GM12878 (cell line): ENCODE measurements at regions not wholly inside any gene's neighbourhood (a gene's known extent, or its start where the extent isn't known, plus 50 kb on each side); places are given as distances from the start of the nearest gene placed in this dataset.

Experiments
- ATAC-seq: fragments of 200-7000 bp; cut with Tn5 transposase; 3 replicates; pipeline ENCODE4 v1.9.1; 2020; ENCODE audit warnings: mild to moderate bottlenecking, moderate library complexity
- BruUV-seq: library from RNA; stranded (reverse); fragments of 400-500 nt; replicated peaks from 2 replicates; lab custom pipeline; 2021; lab: Mats Ljungman, UMichigan
- CTCF ChIA-PET: fragments of 300-600 bp; sonication (Branson Sonifier 250); formaldehyde crosslinking; extraction: SDS; loops from one replicate; lab custom pipeline; 2021; ENCODE audit warnings: inconsistent platforms; lab: Yijun Ruan, JAX
- POLR2A ChIA-PET: fragments of 350-600 bp; formaldehyde crosslinking; extraction: SDS; loops from one replicate; lab custom pipeline; 2021; ENCODE audit warnings: inconsistent platforms; lab: Charles Lee
- RAD21 ChIA-PET: fragments of 300-600 bp; sonication (Branson Sonifier 250); formaldehyde crosslinking; loops from one replicate; lab custom pipeline; 2023; ENCODE audit warnings: antibody characterized with exemption; ENCODE audit not compliant: unreplicated experiment; lab: Charles Lee
- SMC1A ChIA-PET: fragments of 300-600 bp; sonication (Branson Sonifier 250); formaldehyde crosslinking; loops from one replicate; lab custom pipeline; 2023; ENCODE audit not compliant: unreplicated experiment, uncharacterized antibody; lab: Charles Lee
- DNase-seq: peaks from one replicate; pipeline ENCODE4 v3.0.0-alpha.2; 2011; ENCODE audit warnings: low read depth, low spot score
- FAIRE-seq: peaks from 3 replicates; lab custom pipeline; 2011; peaks lifted over from hg19 to GRCh38; lab: Jason Lieb, UNC
- H2AFZ ChIP-seq: 2 replicates; pipeline ENCODE4 v1.6.0; 2011; ENCODE audit warnings: low read depth, low read length, control low read depth; ENCODE audit not compliant: control insufficient read depth
- H3K27ac ChIP-seq: 2 replicates; pipeline ENCODE4 v1.5.1; 2011; ENCODE audit warnings: control low read depth; ENCODE audit not compliant: control insufficient read depth, insufficient read depth
- H3K27me3 ChIP-seq, 2 experiments: replicated peaks in 1 of 2; 2 replicates each; pipeline versions ENCODE4 v1.6.0 to v1.6.1; 2011; ENCODE audit warnings: low read length in 1 of 2; ENCODE audit not compliant: control insufficient read depth in 2 of 2, insufficient read depth in 2 of 2
- H3K36me3 ChIP-seq, 2 experiments: 2 replicates each; pipeline ENCODE4 v1.5.1; 2011; ENCODE audit warnings: low read length in 1 of 2; ENCODE audit not compliant: control insufficient read depth in 2 of 2, insufficient read depth in 2 of 2
- H3K4me1 ChIP-seq: 2 replicates; pipeline ENCODE4 v1.6.1; 2011; ENCODE audit warnings: mild to moderate bottlenecking, low read length, moderate library complexity, mixed read lengths; ENCODE audit not compliant: control insufficient read depth, insufficient read depth
- H3K4me2 ChIP-seq: 2 replicates; pipeline ENCODE4 v1.6.0; 2011; ENCODE audit warnings: control low read depth; ENCODE audit not compliant: control insufficient read depth, insufficient read depth
- H3K4me3 ChIP-seq: fragments of 200-600 bp; sonication (generic); 2 replicates; pipeline ENCODE4 v1.5.1; 2016
- H3K79me2 ChIP-seq: 2 replicates; pipeline ENCODE4 v1.6.0; 2011; ENCODE audit warnings: low read length; ENCODE audit not compliant: control insufficient read depth, insufficient read depth
- H3K9ac ChIP-seq: 2 replicates; pipeline ENCODE4 v1.8.0; 2011; ENCODE audit warnings: low read length, control low read depth, mixed read lengths; ENCODE audit not compliant: control insufficient read depth, insufficient read depth
- H3K9me3 ChIP-seq: replicated peaks from 3 replicates; pipeline ENCODE4 v1.5.1; 2011; ENCODE audit warnings: mild to moderate bottlenecking, low read length; ENCODE audit not compliant: control insufficient read depth, insufficient read depth
- H4K20me1 ChIP-seq: 2 replicates; pipeline ENCODE4 v1.6.0; 2011; ENCODE audit not compliant: control insufficient read depth, insufficient read depth
- BRCA1 ChIP-seq: IDR thresholded peaks from 2 replicates; pipeline ENCODE4 v1.6.1; 2011; ENCODE audit warnings: low read depth, low read length, improper control_type of control experiment
- CHD2 ChIP-seq: IDR thresholded peaks from 2 replicates; pipeline ENCODE4 v1.6.1; 2011; ENCODE audit warnings: low read depth, low read length, improper control_type of control experiment, borderline replicate concordance
- E2F8 ChIP-seq: fragments of 450-650 bp; IDR thresholded peaks from 2 replicates; pipeline ENCODE4 v1.6.1; 2018; ENCODE audit warnings: mild to moderate bottlenecking, low read depth, moderate library complexity; ENCODE audit not compliant: partially characterized antibody
- IKZF2 ChIP-seq, 2 experiments: fragments of 450-650 bp; IDR thresholded peaks; 2 replicates each; pipeline ENCODE4 v1.6.1; 2017; ENCODE audit warnings: mild to moderate bottlenecking in 2 of 2, moderate library complexity in 2 of 2
- IRF4 ChIP-seq: IDR thresholded peaks from 2 replicates; pipeline ENCODE4 v1.6.1; 2011; ENCODE audit warnings: low read depth, low read length
- KLF5 ChIP-seq: fragments of 450-650 bp; IDR thresholded peaks from 2 replicates; pipeline ENCODE4 v1.6.1; 2014; ENCODE audit warnings: mild to moderate bottlenecking; ENCODE audit not compliant: partially characterized antibody
- NKRF ChIP-seq: fragments of 450-650 bp; conservative IDR thresholded peaks from 2 replicates; pipeline ENCODE4 v1.6.1; 2017; ENCODE audit warnings: mild to moderate bottlenecking, moderate library complexity
- POU2F2 ChIP-seq: IDR thresholded peaks from 3 replicates; pipeline ENCODE4 v1.6.1; 2011; ENCODE audit warnings: low read depth, mild to moderate bottlenecking, low read length, borderline replicate concordance
- RCOR1 ChIP-seq: conservative IDR thresholded peaks from 2 replicates; pipeline ENCODE4 v1.6.1; 2012; ENCODE audit warnings: low read depth, low read length, improper control_type of control experiment
- RELA ChIP-seq: fragments of 450-650 bp; IDR thresholded peaks from 2 replicates; pipeline ENCODE4 v1.8.0; 2014; ENCODE audit warnings: borderline replicate concordance; ENCODE audit not compliant: partially characterized antibody
- RFX5 ChIP-seq: IDR thresholded peaks from 2 replicates; pipeline ENCODE4 v1.6.1; 2011; ENCODE audit warnings: low read depth, low read length, improper control_type of control experiment
- SRF ChIP-seq, 2 experiments: IDR thresholded peaks; 2 replicates each; pipeline ENCODE4 v1.6.1; 2011; ENCODE audit warnings: low read depth in 2 of 2, low read length in 2 of 2, mild to moderate bottlenecking in 1 of 2, moderate library complexity in 1 of 2
- TARDBP ChIP-seq: IDR thresholded peaks from 2 replicates; pipeline ENCODE4 v1.6.1; 2016; ENCODE audit warnings: borderline replicate concordance
- WRNIP1 ChIP-seq: IDR thresholded peaks from 2 replicates; pipeline ENCODE4 v1.6.1; 2011; ENCODE audit warnings: low read depth, low read length, improper control_type of control experiment, borderline replicate concordance
- YBX1 ChIP-seq: fragments of 450-650 bp; IDR thresholded peaks from 2 replicates; pipeline ENCODE4 v1.6.1; 2016; ENCODE audit warnings: antibody characterized with exemption
- ZSCAN29 ChIP-seq: fragments of 450-650 bp; IDR thresholded peaks from 2 replicates; pipeline ENCODE4 v1.6.1; 2017; ENCODE audit warnings: mild to moderate bottlenecking, moderate library complexity
- WGBS: methylation state at CpG from one replicate; pipeline ENCODE4 v1.1.6; 2016; ENCODE audit warnings: low lambda C conversion rate; ENCODE audit not compliant: insufficient replicate concordance, insufficient coverage; ENCODE audit errors: missing lambda C conversion rate; 5-methylcytosine and 5-hydroxymethylcytosine counted together
- in situ Hi-C: fragments of 300-500 bp; cut with MboI; formaldehyde crosslinking; loops from 9 replicates; pipeline ENCODE4 v1.14.3; 2018; ENCODE audit warnings: mixed read lengths
- intact Hi-C: fragments of 100-400 bp; cut with micrococcal nuclease; formaldehyde crosslinking; loops from one replicate; pipeline ENCODE4 v1.14.2; 2022; ENCODE audit not compliant: unreplicated experiment

- TF ChIP-seq WRNIP1 (no peak), IRF4 (0 out of 2 replicates have a peak, but pooled peaks have one; percentile 8), SRF (IDR thresholded peaks at IDR 0.05; ENCODE audit: low read depth in 2 of 2, low read length in 2 of 2) (no peak), RELA (peak; percentile 29), POU2F2 (0 out of 3 replicates have a peak, but pooled peaks have one; percentile 18)
Measured at GRCh38 chr19:23527797-23528196, 132.5 kb upstream of the ZNF91 start (continued).

GRCh38 chr19:23526302-23526701 is 131.0 kb upstream of the ZNF91 start:
- FAIRE-seq, result no peak

More at GRCh38 chr19:23526302-23526701, 131.0 kb upstream of the ZNF91 start:
- POLR2A ChIA-PET, result no interaction called here
- Histone ChIP-seq H3K9ac (no peak overlapping the region), H3K9me3 (no peaks in the 10 kb centered on the region; the same call in 2 of the 3 replicates), H3K27me3 (no peaks in the 10 kb centered on the region), H3K4me3 (no peak overlapping the region), H3K36me3 (no peaks in the 10 kb centered on the region), H3K27ac (no peak overlapping the region), H2AFZ (no peak overlapping the region), H3K4me1 (no peaks in the 10 kb centered on the region), H3K79me2 (no peaks in the 10 kb centered on the region), H3K4me2 (no peak overlapping the region), H4K20me1 (no peaks in the 10 kb centered on the region)
- no peak for DNase-seq
- SMC1A ChIA-PET, result no interaction called here
- ATAC-seq, result no peak
- TF ChIP-seq CHD2 (no peak), BRCA1 (no peak), IKZF2 (IDR thresholded peaks at IDR 0.05) (no peak), E2F8 (no peak), RFX5 (no peak), TARDBP (no peak), KLF5 (no peak), ZSCAN29 (no peak), NKRF (no peak), RCOR1 (no peak), YBX1 (no peak)
- CTCF ChIA-PET, result no interaction called here
- intact Hi-C loops, result no loop called here
- in situ Hi-C loops, result no loop called here
- RAD21 ChIA-PET, result no interaction called here
- 24% methylated on average over 4 of the region's 4 CpGs for WGBS
- BruUV-seq, result no TSS peak
